HG02973 (cell line): ENCODE measurements at regions not wholly inside any gene's neighbourhood (a gene's known extent, or its start where the extent isn't known, plus 50 kb on each side); places are given as distances from the start of the nearest gene placed in this dataset.

ENCODE experiments used
- ATAC-seq: cut with Tn5 transposase; IDR thresholded peaks from one replicate; pipeline ENCODE4 v1.9.1; 2021; ENCODE audit warnings: moderate library complexity; ENCODE audit not compliant: unreplicated experiment

GRCh38 chr12:62130834-62131552 lies 129.2 kb upstream of the USP15 start:
- no peak for ATAC-seq

GRCh38 chr12:62133440-62133839 lies 126.8 kb upstream of the USP15 start:
- no peak for ATAC-seq

- no peak for ATAC-seq
Observed at GRCh38 chr12:62135553-62136200, 124.5 kb upstream of the USP15 start.

- ATAC-seq, result no peak
Observed at GRCh38 chr12:62136496-62136895, 123.7 kb upstream of the USP15 start.

- no peak for ATAC-seq
Observed at GRCh38 chr12:62138527-62138926, 121.7 kb upstream of the USP15 start.

- ATAC-seq, result no peak
Observed at GRCh38 chr12:62146318-62146717, 113.9 kb upstream of the USP15 start.

GRCh38 chr12:62158013-62158412 lies 102.2 kb upstream of the USP15 start:
- ATAC-seq, result no peak

GRCh38 chr12:62158461-62159360 lies 101.5 kb upstream of the USP15 start:
- no peak for ATAC-seq

GRCh38 chr12:62162214-62162613 lies 98.0 kb upstream of the USP15 start:
- ATAC-seq, result no peak

GRCh38 chr12:62163368-62163767 lies 96.8 kb upstream of the USP15 start:
- ATAC-seq, result no peak

- ATAC-seq, result no peak
Observed at GRCh38 chr12:62164036-62164435, 96.2 kb upstream of the USP15 start.

- ATAC-seq, result no peak
Observed at GRCh38 chr12:62166525-62166924, 93.7 kb upstream of the USP15 start.

GRCh38 chr12:62168411-62168810 lies 91.8 kb upstream of the USP15 start:
- no peak for ATAC-seq

GRCh38 chr12:62170241-62170640 lies 90.0 kb upstream of the USP15 start:
- no peak for ATAC-seq

GRCh38 chr12:62190689-62191490 lies 69.3 kb upstream of the USP15 start:
- ATAC-seq, result no peak

- ATAC-seq, result no peak
Observed at GRCh38 chr12:62191491-62192179, 68.6 kb upstream of the USP15 start.

- peak; percentile 93 for ATAC-seq
Observed at GRCh38 chr12:62192180-62192902, 67.9 kb upstream of the USP15 start.

GRCh38 chr12:62192903-62193250 lies 67.3 kb upstream of the USP15 start:
- no peak for ATAC-seq

- ATAC-seq, result no peak
Observed at GRCh38 chr12:62194031-62194430, 66.2 kb upstream of the USP15 start.

- no peak for ATAC-seq
Observed at GRCh38 chr12:62194616-62195015, 65.6 kb upstream of the USP15 start.
